ENCODE measurements at regions not wholly inside any gene's neighbourhood (a gene's known extent, or its start where the extent isn't known, plus 50 kb on each side); places are given as distances from the start of the nearest gene placed in this dataset.

DNA sequence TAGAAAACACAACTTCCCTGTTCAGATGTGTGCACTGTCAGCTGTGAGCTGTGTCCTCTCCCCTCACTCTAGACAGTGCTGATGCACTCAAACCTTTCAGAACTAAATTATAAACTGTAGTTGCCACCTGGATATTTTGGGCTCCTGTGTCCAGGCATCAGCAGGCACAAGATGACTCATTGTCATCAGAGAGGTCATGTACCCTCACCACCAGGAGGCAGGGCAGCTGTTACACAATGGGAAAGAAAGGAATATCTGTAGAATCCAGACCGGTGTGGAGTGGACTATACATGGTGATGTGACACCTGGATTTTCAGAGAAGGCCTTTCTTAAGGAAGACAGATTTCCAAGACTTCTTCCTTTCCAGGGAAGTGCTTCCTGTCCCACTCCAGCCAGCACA is 854.4 kb upstream of the AGA start:
- Histone ChIP-seq H3K4me1 (ENCODE audit: control insufficient read depth, insufficient read depth, low read length, poor library complexity, severe bottlenecking) (no peaks in the 10 kb centered on the region), H3K36me3 (ENCODE audit: control insufficient read depth, insufficient read depth, low read length) (no peaks in the 10 kb centered on the region), H3K9me3 (ENCODE audit: control insufficient read depth, low read length) (no peaks in the 10 kb centered on the region), H3K4me3 (ENCODE audit: extremely low read depth, insufficient read depth, low read length, poor library complexity, severe bottlenecking) (no peak overlapping the region), H3K27ac (ENCODE audit: low read depth, low read length, severe bottlenecking) (no peak overlapping the region)
- 83% methylated on average over 1 of the region's 1 CpG; no CpG with 5 or more reads in 1 of the 2 experiments for WGBS, 2 experiments (ENCODE audit: insufficient coverage in 2 of 2)

DNA sequence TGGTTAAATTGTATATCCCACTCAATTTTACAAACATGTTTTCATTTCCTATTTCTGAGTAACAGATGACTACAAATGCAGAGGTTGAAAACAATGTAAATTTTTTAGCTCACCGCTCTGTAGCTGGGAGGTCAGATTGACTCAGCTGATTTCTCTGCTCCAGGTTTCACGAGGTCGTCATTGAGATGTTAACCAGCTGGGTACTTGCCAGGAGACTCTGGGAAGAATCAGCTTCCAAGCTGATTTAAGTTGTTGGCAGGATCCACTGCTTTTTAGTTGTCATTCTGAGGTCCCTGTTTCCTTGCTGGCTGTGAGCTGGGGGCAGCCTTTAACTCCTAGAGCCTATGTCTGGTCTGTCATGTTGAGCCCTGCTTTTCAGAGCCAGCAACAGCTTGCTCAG is 864.3 kb upstream of the AGA start:
- no peaks in the 10 kb centered on the region for H3K9me3 ChIP-seq (ENCODE audit: control insufficient read depth, low read length)
- 31% methylated on average over 3 of the region's 3 CpGs; no CpG with 5 or more reads in 1 of the 2 experiments for WGBS, 2 experiments (ENCODE audit: insufficient coverage in 2 of 2)
- H3K4me1 ChIP-seq (ENCODE audit: control insufficient read depth, insufficient read depth, low read length, poor library complexity, severe bottlenecking): no peaks in the 10 kb centered on the region
- peak overlapping the region; percentile 33 for H3K27ac ChIP-seq (ENCODE audit: low read depth, low read length, severe bottlenecking)
- H3K36me3 ChIP-seq (ENCODE audit: control insufficient read depth, insufficient read depth, low read length): no peaks in the 10 kb centered on the region
- H3K4me3 ChIP-seq (ENCODE audit: extremely low read depth, insufficient read depth, low read length, poor library complexity, severe bottlenecking): no peak overlapping the region

DNA sequence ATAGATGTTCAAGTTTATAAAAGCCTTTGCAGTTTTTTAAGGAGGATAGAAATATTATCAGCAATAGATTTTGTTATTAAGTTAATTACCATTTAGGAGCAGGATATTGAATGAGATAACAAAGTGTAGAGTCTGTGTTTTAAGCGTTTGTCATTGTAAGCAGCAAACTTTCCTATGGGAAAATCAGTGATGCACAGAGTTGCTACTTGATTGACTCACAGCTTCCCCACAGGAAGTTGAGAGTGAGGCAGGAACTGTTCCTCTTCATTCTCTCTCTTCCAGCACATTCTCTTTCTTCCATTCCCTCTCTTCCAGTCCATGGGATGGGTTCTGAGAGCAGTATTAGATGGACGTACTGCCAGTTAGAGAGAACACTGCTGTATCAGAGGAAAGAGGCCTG is 867.7 kb upstream of the AGA start:
- Histone ChIP-seq H3K36me3 (ENCODE audit: control insufficient read depth, insufficient read depth, low read length) (no peaks in the 10 kb centered on the region), H3K4me1 (ENCODE audit: control insufficient read depth, insufficient read depth, low read length, poor library complexity, severe bottlenecking) (no peaks in the 10 kb centered on the region), H3K9me3 (ENCODE audit: control insufficient read depth, low read length) (no peaks in the 10 kb centered on the region), H3K27ac (ENCODE audit: low read depth, low read length, severe bottlenecking) (peak overlapping the region; percentile 0), H3K4me3 (ENCODE audit: extremely low read depth, insufficient read depth, low read length, poor library complexity, severe bottlenecking) (no peak overlapping the region)
- no CpG with 5 or more reads among the region's 2 CpGs for WGBS, 2 experiments (ENCODE audit: insufficient coverage in 2 of 2)

DNA sequence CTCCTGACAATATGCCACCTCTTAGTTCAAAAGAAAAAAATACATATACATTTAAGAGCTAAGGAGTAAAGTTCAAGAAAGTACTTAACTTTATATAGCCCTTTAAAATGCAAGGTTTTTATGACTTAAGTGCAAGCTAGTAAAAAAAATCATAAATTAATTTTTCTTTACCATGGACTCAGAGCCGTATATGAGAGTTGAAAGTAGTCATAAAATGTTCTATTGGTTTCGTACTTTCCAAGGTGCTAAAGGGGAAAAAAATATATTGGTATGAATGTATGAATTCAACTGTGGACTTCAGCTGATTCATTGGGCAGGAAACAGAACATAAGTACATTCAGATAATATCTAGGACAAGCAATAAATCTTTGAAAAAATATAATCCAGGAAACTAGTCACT is 869.8 kb upstream of the AGA start:
- Histone ChIP-seq H3K36me3 (ENCODE audit: control insufficient read depth, insufficient read depth, low read length) (no peaks in the 10 kb centered on the region), H3K4me3 (ENCODE audit: extremely low read depth, insufficient read depth, low read length, poor library complexity, severe bottlenecking) (no peak overlapping the region), H3K9me3 (ENCODE audit: control insufficient read depth, low read length) (no peaks in the 10 kb centered on the region), H3K4me1 (ENCODE audit: control insufficient read depth, insufficient read depth, low read length, poor library complexity, severe bottlenecking) (no peaks in the 10 kb centered on the region), H3K27ac (ENCODE audit: low read depth, low read length, severe bottlenecking) (no peak overlapping the region)
- WGBS, 2 experiments (ENCODE audit: insufficient coverage in 2 of 2): 100% methylated on average over 1 of the region's 2 CpGs; no CpG with 5 or more reads in 1 of the 2 experiments

DNA sequence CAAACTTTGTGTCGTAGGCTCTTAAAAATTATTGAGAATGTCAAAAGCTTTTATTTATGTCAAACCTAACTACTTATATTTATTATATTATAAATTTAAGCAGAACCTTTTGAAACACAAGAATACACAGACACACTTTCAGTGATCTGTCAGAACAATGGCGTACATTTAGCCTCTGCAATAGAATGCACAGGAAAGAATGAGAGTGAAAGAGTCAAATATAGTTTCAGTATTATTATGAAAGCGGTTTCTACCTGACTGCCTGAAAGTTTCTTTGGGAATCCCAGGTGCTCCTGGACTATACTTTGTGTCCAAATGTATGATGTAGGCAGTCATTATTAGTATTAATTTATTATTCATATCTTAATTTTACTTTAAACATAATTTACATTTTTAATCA is 872.0 kb upstream of the AGA start:
- H3K4me1 ChIP-seq (ENCODE audit: control insufficient read depth, insufficient read depth, low read length, poor library complexity, severe bottlenecking): no peaks in the 10 kb centered on the region
- H3K36me3 ChIP-seq (ENCODE audit: control insufficient read depth, insufficient read depth, low read length): no peaks in the 10 kb centered on the region
- no peak overlapping the region for H3K4me3 ChIP-seq (ENCODE audit: extremely low read depth, insufficient read depth, low read length, poor library complexity, severe bottlenecking)
- no peak overlapping the region for H3K27ac ChIP-seq (ENCODE audit: low read depth, low read length, severe bottlenecking)
- peaks cover 3% of the 10 kb centered on the region for H3K9me3 ChIP-seq (ENCODE audit: control insufficient read depth, low read length)
- 100% methylated on average over 1 of the region's 3 CpGs; no CpG with 5 or more reads in 1 of the 2 experiments for WGBS, 2 experiments (ENCODE audit: insufficient coverage in 2 of 2)

DNA sequence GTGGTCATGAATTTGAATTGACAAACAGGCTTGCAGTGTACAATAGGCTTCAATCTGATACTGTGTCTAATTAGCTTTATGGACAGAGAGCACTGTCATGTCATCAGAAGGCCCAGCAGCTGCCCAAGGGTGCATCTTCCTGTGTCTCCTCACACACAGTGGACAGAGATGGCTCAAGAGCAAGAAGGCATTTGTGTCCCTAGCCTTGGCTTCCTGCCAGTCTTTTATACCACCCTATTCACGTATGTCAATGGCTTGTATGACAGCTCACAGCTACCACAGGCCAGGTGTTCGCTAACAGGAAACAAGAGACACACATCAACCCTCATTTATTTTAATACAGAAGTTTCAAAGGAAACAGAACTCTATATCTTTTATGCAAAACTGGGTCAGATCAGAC is 874.0 kb upstream of the AGA start:
- WGBS, 2 experiments (ENCODE audit: insufficient coverage in 2 of 2): 100% methylated on average over 1 of the region's 2 CpGs; no CpG with 5 or more reads in 1 of the 2 experiments
- H3K4me3 ChIP-seq (ENCODE audit: extremely low read depth, insufficient read depth, low read length, poor library complexity, severe bottlenecking): no peak overlapping the region
- peaks cover 8% of the 10 kb centered on the region for H3K9me3 ChIP-seq (ENCODE audit: control insufficient read depth, low read length)
- H3K27ac ChIP-seq (ENCODE audit: low read depth, low read length, severe bottlenecking): no peak overlapping the region
- no peaks in the 10 kb centered on the region for H3K36me3 ChIP-seq (ENCODE audit: control insufficient read depth, insufficient read depth, low read length)
- no peaks in the 10 kb centered on the region for H3K4me1 ChIP-seq (ENCODE audit: control insufficient read depth, insufficient read depth, low read length, poor library complexity, severe bottlenecking)

DNA sequence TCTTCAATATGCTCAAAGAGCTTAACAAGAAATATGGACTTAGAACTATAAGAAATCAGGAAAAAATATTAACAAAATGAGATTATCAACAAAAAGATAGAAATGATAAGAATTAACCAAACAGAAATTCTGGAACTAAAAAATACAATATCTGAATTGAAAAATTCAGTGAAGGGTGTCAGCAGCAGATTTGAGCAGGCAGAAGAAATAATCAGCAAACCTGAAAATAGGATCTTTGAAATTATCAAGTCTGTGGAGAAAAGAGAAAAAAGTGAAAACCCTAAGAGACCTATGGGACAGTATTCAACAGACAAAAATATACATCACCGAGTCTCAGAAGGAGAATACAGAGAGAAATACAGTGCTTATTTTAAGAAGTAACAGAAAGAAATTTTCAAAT is 877.8 kb upstream of the AGA start:
- no peak overlapping the region for H3K27ac ChIP-seq (ENCODE audit: low read depth, low read length, severe bottlenecking)
- H3K4me1 ChIP-seq (ENCODE audit: control insufficient read depth, insufficient read depth, low read length, poor library complexity, severe bottlenecking): no peaks in the 10 kb centered on the region
- peaks cover 8% of the 10 kb centered on the region for H3K9me3 ChIP-seq (ENCODE audit: control insufficient read depth, low read length)
- H3K36me3 ChIP-seq (ENCODE audit: control insufficient read depth, insufficient read depth, low read length): no peaks in the 10 kb centered on the region
- H3K4me3 ChIP-seq (ENCODE audit: extremely low read depth, insufficient read depth, low read length, poor library complexity, severe bottlenecking): no peak overlapping the region
- WGBS, 2 experiments (ENCODE audit: insufficient coverage in 2 of 2): no CpG with 5 or more reads among the region's 1 CpG

DNA sequence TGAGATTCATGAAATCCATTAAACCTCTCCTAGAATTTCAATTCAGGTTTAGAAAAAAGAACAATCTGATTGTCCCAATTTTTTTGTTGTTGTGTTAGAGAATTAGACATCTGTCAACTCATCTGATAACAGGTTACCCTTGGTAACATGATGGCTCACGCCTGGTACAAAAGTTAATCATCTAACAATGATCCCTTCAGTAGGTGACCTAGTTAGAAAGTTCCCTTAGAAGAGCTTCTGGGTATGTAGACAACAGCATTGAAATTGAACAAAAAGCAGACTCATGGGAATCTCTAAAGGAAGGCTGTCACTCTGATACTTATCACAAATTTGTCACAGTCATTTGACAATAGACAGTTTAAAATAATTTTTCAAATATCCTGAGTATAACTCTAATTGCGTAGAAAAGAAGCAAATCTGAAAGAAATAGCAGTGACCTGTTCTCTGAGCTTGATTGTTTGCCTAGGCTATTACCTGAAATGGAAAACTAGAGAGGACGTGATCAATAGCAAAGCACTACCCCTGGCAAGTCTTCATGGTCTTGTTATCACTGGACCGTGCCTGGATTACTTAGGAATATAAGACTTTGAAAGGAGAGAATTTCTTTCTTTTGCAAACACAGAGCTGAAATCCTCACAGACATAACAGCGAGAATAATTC is 880.4 kb upstream of the AGA start:
- Histone ChIP-seq H3K4me3 (ENCODE audit: extremely low read depth, insufficient read depth, low read length, poor library complexity, severe bottlenecking) (no peak overlapping the region), H3K9me3 (ENCODE audit: control insufficient read depth, low read length) (peaks cover 8% of the 10 kb centered on the region)
- WGBS, 2 experiments (ENCODE audit: insufficient coverage in 2 of 2): 76 to 94% methylated on average over 2 to 3 of the region's 5 CpGs

DNA sequence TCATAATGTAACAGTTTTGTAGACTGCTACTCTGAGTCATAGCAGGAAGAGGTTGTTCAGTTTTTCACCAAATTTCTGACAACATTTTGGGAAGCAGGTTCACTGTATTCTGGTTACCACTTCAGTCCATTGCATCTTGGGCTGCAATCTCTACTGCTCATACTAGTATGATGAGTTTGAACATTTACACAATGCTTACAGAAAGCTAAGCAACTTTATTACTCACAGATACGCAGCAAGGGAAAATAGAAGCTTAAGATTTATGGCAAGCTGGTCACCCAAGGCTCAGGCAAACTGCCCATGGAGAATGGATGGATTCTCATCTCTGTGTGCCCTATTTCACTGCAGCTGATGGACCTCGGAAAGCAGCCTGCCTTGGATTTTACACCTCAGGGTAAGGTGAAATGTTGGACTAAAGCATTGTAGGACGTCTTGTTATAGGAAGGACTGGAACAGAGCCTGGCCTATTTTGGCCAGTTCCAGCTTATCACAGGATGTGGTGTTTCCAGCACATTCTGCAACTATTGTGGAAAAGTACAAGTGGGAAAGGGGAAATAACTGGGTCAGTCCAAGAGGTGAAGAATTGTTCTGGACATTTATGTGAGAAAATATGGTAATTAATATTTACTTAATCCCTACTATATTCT is 887.1 kb upstream of the AGA start:
- no peaks in the 10 kb centered on the region for H3K36me3 ChIP-seq (ENCODE audit: control insufficient read depth, insufficient read depth, low read length)
- no peaks in the 10 kb centered on the region for H3K9me3 ChIP-seq (ENCODE audit: control insufficient read depth, low read length)
- no peaks in the 10 kb centered on the region for H3K4me1 ChIP-seq (ENCODE audit: control insufficient read depth, insufficient read depth, low read length, poor library complexity, severe bottlenecking)
- no peak overlapping the region for H3K27ac ChIP-seq (ENCODE audit: low read depth, low read length, severe bottlenecking)
- 69 to 92% methylated on average over 2 to 3 of the region's 3 CpGs for WGBS, 2 experiments (ENCODE audit: insufficient coverage in 2 of 2)
- no peak overlapping the region for H3K4me3 ChIP-seq (ENCODE audit: extremely low read depth, insufficient read depth, low read length, poor library complexity, severe bottlenecking)

More for the DNA sequence above, 880.4 kb upstream of the AGA start:
- no peaks in the 10 kb centered on the region for H3K36me3 ChIP-seq (ENCODE audit: control insufficient read depth, insufficient read depth, low read length)
- no peaks in the 10 kb centered on the region for H3K4me1 ChIP-seq (ENCODE audit: control insufficient read depth, insufficient read depth, low read length, poor library complexity, severe bottlenecking)
- H3K27ac ChIP-seq (ENCODE audit: low read depth, low read length, severe bottlenecking): no peak overlapping the region

DNA sequence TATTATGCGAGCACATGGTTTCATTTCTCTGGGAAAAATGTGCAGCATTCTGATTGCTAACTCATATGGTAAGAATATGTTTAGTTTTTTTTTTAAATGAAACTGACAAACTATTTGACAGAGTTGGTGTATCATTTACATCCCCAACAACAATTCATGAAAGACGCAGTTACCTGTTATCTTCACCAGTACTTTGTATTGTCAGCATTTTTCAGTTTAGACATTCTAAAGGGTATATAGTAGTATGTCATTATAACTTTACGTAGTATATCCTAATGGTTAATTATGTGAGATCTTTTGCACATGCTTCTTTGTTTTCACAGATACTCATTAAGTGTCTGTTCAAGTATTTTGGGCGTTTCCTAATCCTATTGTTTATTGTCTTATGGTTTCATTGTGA is 891.1 kb upstream of the AGA start:
- 100% methylated on average over 1 of the region's 4 CpGs; no CpG with 5 or more reads in 1 of the 2 experiments for WGBS, 2 experiments (ENCODE audit: insufficient coverage in 2 of 2)
- Histone ChIP-seq H3K27ac (ENCODE audit: low read depth, low read length, severe bottlenecking) (no peak overlapping the region), H3K36me3 (ENCODE audit: control insufficient read depth, insufficient read depth, low read length) (no peaks in the 10 kb centered on the region), H3K4me3 (ENCODE audit: extremely low read depth, insufficient read depth, low read length, poor library complexity, severe bottlenecking) (no peak overlapping the region), H3K9me3 (ENCODE audit: control insufficient read depth, low read length) (no peaks in the 10 kb centered on the region), H3K4me1 (ENCODE audit: control insufficient read depth, insufficient read depth, low read length, poor library complexity, severe bottlenecking) (no peaks in the 10 kb centered on the region)

DNA sequence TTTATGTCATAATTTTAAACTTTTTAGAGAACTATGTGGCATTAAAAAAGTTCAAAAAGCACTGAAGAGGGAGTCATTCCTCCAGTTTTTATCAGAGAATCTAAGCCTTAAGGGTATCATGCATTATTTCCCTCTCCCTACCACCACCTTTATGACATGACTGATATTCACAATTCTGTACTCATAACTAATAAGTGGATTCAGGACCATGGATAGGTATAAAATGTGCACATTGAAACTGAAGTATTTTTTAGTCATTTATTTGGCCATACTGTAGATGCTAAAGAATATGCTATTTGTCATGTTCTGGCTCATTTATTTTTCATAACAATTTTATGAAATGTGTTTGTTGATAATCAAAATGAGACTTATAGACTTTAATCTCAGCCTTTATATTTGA is 897.5 kb upstream of the AGA start:
- H3K9me3 ChIP-seq (ENCODE audit: control insufficient read depth, low read length): no peaks in the 10 kb centered on the region
- no peaks in the 10 kb centered on the region for H3K4me1 ChIP-seq (ENCODE audit: control insufficient read depth, insufficient read depth, low read length, poor library complexity, severe bottlenecking)
- no peak overlapping the region for H3K4me3 ChIP-seq (ENCODE audit: extremely low read depth, insufficient read depth, low read length, poor library complexity, severe bottlenecking)
- H3K27ac ChIP-seq (ENCODE audit: low read depth, low read length, severe bottlenecking): no peak overlapping the region
- no peaks in the 10 kb centered on the region for H3K36me3 ChIP-seq (ENCODE audit: control insufficient read depth, insufficient read depth, low read length)

Data from mesodermal cell (in vitro differentiated cells).